ENCODE measurements at regions not wholly inside any gene's neighbourhood (a gene's known extent, or its start where the extent isn't known, plus 50 kb on each side); places are given as distances from the start of the nearest gene placed in this dataset.
"Not testable (repeated sequence)": the region's sequence is repeated elsewhere in the genome, so short reads cannot be mapped to it uniquely, and the experiment has no call there.

DNA sequence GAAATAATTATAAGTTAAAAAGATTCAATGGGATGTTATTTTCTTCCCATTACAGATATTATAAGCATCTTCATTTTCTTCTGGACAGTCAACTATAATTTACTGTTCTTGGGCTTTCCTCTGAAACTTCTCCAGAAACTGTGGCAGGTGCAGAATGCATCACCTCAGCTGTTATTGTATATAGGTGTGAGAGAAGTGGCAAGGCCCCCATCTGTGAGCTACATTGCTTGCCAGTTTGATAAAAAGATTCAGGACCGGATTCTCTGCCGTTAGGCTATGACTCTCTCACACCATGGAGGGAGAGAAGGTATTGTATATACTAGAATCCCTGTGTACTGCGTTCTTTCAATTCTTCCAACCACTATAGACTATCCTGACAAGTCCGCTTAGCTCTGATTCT, 135.8 kb upstream of the CENPW start:
- TF ChIP-seq, protein P1, sequence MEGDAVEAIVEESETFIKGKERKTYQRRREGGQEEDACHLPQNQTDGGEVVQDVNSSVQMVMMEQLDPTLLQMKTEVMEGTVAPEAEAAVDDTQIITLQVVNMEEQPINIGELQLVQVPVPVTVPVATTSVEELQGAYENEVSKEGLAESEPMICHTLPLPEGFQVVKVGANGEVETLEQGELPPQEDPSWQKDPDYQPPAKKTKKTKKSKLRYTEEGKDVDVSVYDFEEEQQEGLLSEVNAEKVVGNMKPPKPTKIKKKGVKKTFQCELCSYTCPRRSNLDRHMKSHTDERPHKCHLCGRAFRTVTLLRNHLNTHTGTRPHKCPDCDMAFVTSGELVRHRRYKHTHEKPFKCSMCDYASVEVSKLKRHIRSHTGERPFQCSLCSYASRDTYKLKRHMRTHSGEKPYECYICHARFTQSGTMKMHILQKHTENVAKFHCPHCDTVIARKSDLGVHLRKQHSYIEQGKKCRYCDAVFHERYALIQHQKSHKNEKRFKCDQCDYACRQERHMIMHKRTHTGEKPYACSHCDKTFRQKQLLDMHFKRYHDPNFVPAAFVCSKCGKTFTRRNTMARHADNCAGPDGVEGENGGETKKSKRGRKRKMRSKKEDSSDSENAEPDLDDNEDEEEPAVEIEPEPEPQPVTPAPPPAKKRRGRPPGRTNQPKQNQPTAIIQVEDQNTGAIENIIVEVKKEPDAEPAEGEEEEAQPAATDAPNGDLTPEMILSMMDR (IDR thresholded peaks at IDR 0.05) = no peak
- no peak overlapping the region for H3K27ac Mint-ChIP-seq
- intact Hi-C loops (cut with micrococcal nuclease) = no loop called here
- H3K4me1 Mint-ChIP-seq (ENCODE audit: low read depth) = no peaks in the 10 kb centered on the region
- no peaks in the 10 kb centered on the region for H3K27me3 Mint-ChIP-seq
- H3K4me3 Mint-ChIP-seq = no peak overlapping the region
- CTCF ChIA-PET = no interaction called here
- no peak for DNase-seq
- no peaks in the 10 kb centered on the region for H3K9me3 Mint-ChIP-seq
- POLR2A ChIA-PET = no interaction called here
- ATAC-seq = no peak
- H3K36me3 Mint-ChIP-seq (ENCODE audit: low read depth) = no peaks in the 10 kb centered on the region

GRCh38 chr6:126204598-126204997, 135.3 kb upstream of the CENPW start:
- ATAC-seq (no peak), DNase-seq (no peak)
- Mint-ChIP-seq H3K4me3 (no peak overlapping the region), H3K36me3 (ENCODE audit: low read depth) (no peaks in the 10 kb centered on the region), H3K27me3 (no peaks in the 10 kb centered on the region), H3K9me3 (no peaks in the 10 kb centered on the region), H3K4me1 (ENCODE audit: low read depth) (no peaks in the 10 kb centered on the region), H3K27ac (no peak overlapping the region)
- intact Hi-C loops (cut with micrococcal nuclease) = no loop called here
- TF ChIP-seq, protein P1 (IDR thresholded peaks at IDR 0.05) = no peak
- ChIA-PET CTCF (no interaction called here), POLR2A (no interaction called here)

DNA sequence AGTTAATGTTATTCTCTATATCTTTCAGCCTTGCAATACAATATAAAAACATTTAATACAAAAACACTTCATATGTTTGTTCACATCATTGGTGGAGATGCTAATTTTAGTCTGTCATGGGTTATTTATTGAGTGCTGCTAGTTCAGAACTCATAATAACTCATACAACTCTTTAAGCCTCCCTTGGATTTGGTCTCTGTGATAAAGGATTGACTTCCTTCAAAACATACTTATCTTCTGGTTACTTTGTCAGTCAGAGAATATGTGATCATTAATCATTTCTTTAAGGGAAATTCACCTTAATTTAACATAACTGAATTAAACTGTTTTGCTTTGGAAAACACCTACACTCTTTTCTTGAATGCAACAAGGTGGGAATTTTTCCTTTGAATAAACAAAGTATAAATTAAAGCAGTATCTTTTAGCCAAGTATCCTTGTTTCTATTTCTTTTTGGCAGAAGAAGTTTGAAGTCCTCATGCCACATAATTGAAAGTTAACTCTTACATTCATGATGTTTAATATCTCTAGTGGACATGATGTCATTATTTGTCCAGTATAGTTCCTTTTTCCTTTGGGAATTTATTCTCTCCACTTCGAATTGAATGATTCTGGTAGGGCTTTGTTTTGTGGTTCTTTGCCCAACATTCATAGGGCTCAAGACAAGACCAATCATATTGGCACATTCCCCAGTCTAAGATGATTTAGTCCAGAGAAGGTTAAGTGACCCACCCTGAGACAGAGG, 133.2 kb upstream of the CENPW start:
- no peak overlapping the region for H3K4me3 Mint-ChIP-seq
- intact Hi-C loops (cut with micrococcal nuclease) = no loop called here
- H3K4me1 Mint-ChIP-seq (ENCODE audit: low read depth) = no peaks in the 10 kb centered on the region
- TF ChIP-seq, protein P1 (IDR thresholded peaks at IDR 0.05) = no peak
- POLR2A ChIA-PET = no interaction called here
- CTCF ChIA-PET = no interaction called here
- H3K36me3 Mint-ChIP-seq (ENCODE audit: low read depth) = no peaks in the 10 kb centered on the region
- no peaks in the 10 kb centered on the region for H3K9me3 Mint-ChIP-seq
- H3K27ac Mint-ChIP-seq = no peak overlapping the region
- DNase-seq = no peak
- ATAC-seq = no peak
- no peaks in the 10 kb centered on the region for H3K27me3 Mint-ChIP-seq

DNA sequence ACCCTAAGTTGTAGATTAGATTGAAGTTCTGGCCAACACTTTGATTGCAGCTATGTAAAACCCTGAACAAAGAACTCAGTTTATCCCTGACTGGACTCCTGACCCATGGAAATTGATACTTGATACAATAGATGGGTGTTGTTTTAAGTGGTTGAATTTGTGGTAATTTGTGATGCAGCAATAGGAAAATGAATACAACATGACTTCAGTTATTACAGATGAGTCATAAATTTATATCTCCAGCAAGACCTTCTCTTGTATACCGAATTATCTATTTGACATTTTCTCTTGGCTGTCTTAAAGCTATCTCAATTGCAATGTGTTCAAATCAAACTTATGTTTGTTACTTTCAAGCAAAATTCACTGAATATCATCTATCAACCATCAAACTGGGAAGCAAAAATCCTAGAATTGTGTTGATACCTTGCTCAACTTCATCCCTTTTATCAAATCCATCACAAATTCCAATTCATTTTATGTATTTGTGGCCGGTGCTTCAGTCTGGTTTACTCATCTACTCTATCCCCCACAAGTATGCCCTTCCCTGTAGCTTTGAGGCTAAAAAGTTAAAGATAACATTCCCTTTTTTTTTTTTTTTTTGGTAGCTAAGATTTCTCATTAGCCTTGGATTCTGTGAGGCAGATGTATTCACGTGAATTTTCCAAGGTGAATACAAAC, 129.4 kb upstream of the CENPW start:
- ATAC-seq (no peak), DNase-seq (no peak)
- Mint-ChIP-seq H3K27me3 (no peaks in the 10 kb centered on the region), H3K4me1 (ENCODE audit: low read depth) (no peaks in the 10 kb centered on the region), H3K9me3 (no peaks in the 10 kb centered on the region), H3K36me3 (ENCODE audit: low read depth) (no peaks in the 10 kb centered on the region), H3K27ac (no peak overlapping the region), H3K4me3 (no peak overlapping the region)
- intact Hi-C loops (cut with micrococcal nuclease) = no loop called here
- TF ChIP-seq, protein P1 (IDR thresholded peaks at IDR 0.05) = no peak
- POLR2A ChIA-PET = no interaction called here
- CTCF ChIA-PET = no interaction called here

DNA sequence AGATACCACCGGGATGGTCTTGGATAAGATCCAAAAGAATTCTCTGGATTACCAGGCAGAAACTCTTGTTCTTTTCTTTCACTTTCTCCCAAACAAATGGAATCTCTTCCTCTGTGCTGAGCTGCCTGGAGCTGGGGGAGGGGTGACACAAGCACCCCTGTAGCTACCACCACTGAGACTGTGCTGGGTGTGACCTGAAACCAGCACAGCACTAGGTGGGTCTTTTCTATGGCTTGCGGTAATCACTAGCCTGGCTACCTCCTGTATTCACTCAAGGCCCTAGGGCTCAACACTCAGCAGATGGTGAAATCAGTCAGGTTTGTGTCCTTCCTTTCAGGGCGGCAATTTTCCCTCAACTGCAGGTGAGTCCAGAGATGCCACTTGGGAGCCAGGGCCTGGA, 122.4 kb upstream of the CENPW start:
- H3K4me1 Mint-ChIP-seq (ENCODE audit: low read depth) = no peaks in the 10 kb centered on the region
- TF ChIP-seq, protein P1 (IDR thresholded peaks at IDR 0.05) = no peak
- H3K27ac Mint-ChIP-seq = no peak overlapping the region
- ChIA-PET CTCF (no interaction called here), POLR2A (no interaction called here)
- DNase-seq (no peak), ATAC-seq (no peak)
- no peaks in the 10 kb centered on the region for H3K27me3 Mint-ChIP-seq
- peaks cover 3% of the 10 kb centered on the region for H3K36me3 Mint-ChIP-seq (ENCODE audit: low read depth)
- H3K4me3 Mint-ChIP-seq = no peak overlapping the region
- H3K9me3 Mint-ChIP-seq = peaks cover 2% of the 10 kb centered on the region
- intact Hi-C loops (cut with micrococcal nuclease) = no loop called here

- ATAC-seq; intact Hi-C loops (cut with micrococcal nuclease); DNase-seq; H3K4me3 Mint-ChIP-seq; CTCF ChIA-PET; H3K9me3 Mint-ChIP-seq; H3K4me1 Mint-ChIP-seq (ENCODE audit: low read depth); H3K27me3 Mint-ChIP-seq; POLR2A ChIA-PET; H3K36me3 Mint-ChIP-seq (ENCODE audit: low read depth); H3K27ac Mint-ChIP-seq: not testable (repeated sequence)
Observed at GRCh38 chr6:126220901-126221300, 119.0 kb upstream of the CENPW start.

Data from activated CD8-positive, alpha-beta T cell treated with anti-CD3 and anti-CD28 coated beads for 36 hours (primary cell).